ENCODE measurements at regions not wholly inside any gene's neighbourhood (a gene's known extent, or its start where the extent isn't known, plus 50 kb on each side); places are given as distances from the start of the nearest gene placed in this dataset.

GRCh38 chr4:116401293-116401692 lies 684.1 kb downstream of the TRAM1L1 start:
- Histone ChIP-seq H3K27ac (ENCODE audit: low read length) (no peak overlapping the region), H3K4me3 (ENCODE audit: low read depth in 2 of 2, low read length in 2 of 2) (no peak overlapping the region), H3K36me3 (ENCODE audit: control insufficient read depth, insufficient read depth, low read length) (no peaks in the 10 kb centered on the region), H3K4me1 (ENCODE audit: control insufficient read depth, insufficient read depth, low read length) (no peaks in the 10 kb centered on the region), H3K27me3 (ENCODE audit: control insufficient read depth, insufficient read depth, low read length) (no peaks in the 10 kb centered on the region), H3K9me3 (ENCODE audit: control insufficient read depth, insufficient read depth, low read depth, low read length) (no peaks in the 10 kb centered on the region)
- DNase-seq (ENCODE audit: low read depth, low spot score) (no peak), ATAC-seq (no peak)
- no TSS peak for BruUV-seq (replicated peaks)
- intact Hi-C loops (cut with micrococcal nuclease; ENCODE audit: unreplicated experiment) (no loop called here), in situ Hi-C loops (cut with HindIII; ENCODE audit: low pct_unique_long_range_greater_than_20kb, low sequenced_read_pairs) (no loop called here)
- TF ChIP-seq REST (IDR thresholded peaks at IDR 0.05; ENCODE audit: insufficient read depth in 1 of 2, low read depth in 2 of 2, low read length in 1 of 2) = no peak
- POLR2A ChIA-PET = no interaction called here
- CTCF ChIA-PET = no interaction called here

- no peaks in the 10 kb centered on the region for H3K4me1 ChIP-seq (ENCODE audit: control insufficient read depth, insufficient read depth, low read length)
- no peak overlapping the region for H3K27ac ChIP-seq (ENCODE audit: low read length)
- in situ Hi-C loops (cut with HindIII; ENCODE audit: low pct_unique_long_range_greater_than_20kb, low sequenced_read_pairs) = no loop called here
- no peaks in the 10 kb centered on the region for H3K36me3 ChIP-seq (ENCODE audit: control insufficient read depth, insufficient read depth, low read length)
- intact Hi-C loops (cut with micrococcal nuclease; ENCODE audit: unreplicated experiment) = no loop called here
- H3K9me3 ChIP-seq (ENCODE audit: control insufficient read depth, insufficient read depth, low read depth, low read length) = no peaks in the 10 kb centered on the region
- TF ChIP-seq SIN3A (IDR thresholded peaks at IDR 0.05; ENCODE audit: borderline replicate concordance, insufficient read depth, low read depth, low read length) = no peak
- no peak for TF ChIP-seq CTCF (IDR thresholded peaks at IDR 0.05)
- TF ChIP-seq POLR2AphosphoS5 (IDR thresholded peaks at IDR 0.05; ENCODE audit: low read depth, low read length) = no peak
- no peak for TF ChIP-seq TCF7L2 (IDR thresholded peaks at IDR 0.05; ENCODE audit: low read depth, low read length)
- TF ChIP-seq REST (IDR thresholded peaks at IDR 0.05; ENCODE audit: insufficient read depth in 1 of 2, low read depth in 2 of 2, low read length in 1 of 2) = no peak
- no peak for DNase-seq (ENCODE audit: low read depth, low spot score)
- BruUV-seq (replicated peaks) = no TSS peak
- ChIA-PET POLR2A (no interaction called here), CTCF (no interaction called here)
- H3K27me3 ChIP-seq (ENCODE audit: control insufficient read depth, insufficient read depth, low read length) = no peaks in the 10 kb centered on the region
- ATAC-seq = no peak
- H3K4me3 ChIP-seq (ENCODE audit: low read depth in 2 of 2, low read length in 2 of 2) = no peak overlapping the region
These were observed 684.9 kb downstream of the TRAM1L1 start for GRCh38 chr4:116400480-116400879.
